H9 (cell line): ENCODE measurements at regions not wholly inside any gene's neighbourhood (a gene's known extent, or its start where the extent isn't known, plus 50 kb on each side); places are given as distances from the start of the nearest gene placed in this dataset.

ENCODE experiments used
- DNase-seq: peaks from one replicate; pipeline ENCODE4 v3.0.0-alpha.2; 2017
- H2AFZ ChIP-seq: one replicate; pipeline ENCODE4 v1.6.1; 2013; ENCODE audit warnings: mild to moderate bottlenecking, low read length, control low read depth, moderate library complexity
- H2AK5ac ChIP-seq: 2 replicates; pipeline ENCODE4 v1.6.1; 2013; ENCODE audit warnings: low read length, control low read depth, mixed read lengths; ENCODE audit not compliant: insufficient read length
- H2BK120ac ChIP-seq: one replicate; pipeline ENCODE4 v1.6.1; 2013; ENCODE audit warnings: low read depth, mild to moderate bottlenecking, low read length, control low read depth, inconsistent platforms; ENCODE audit not compliant: poor library complexity, severe bottlenecking
- H2BK12ac ChIP-seq: 2 replicates; pipeline ENCODE4 v1.6.1; 2013; ENCODE audit warnings: low read length, control low read depth, mixed read lengths, low read depth; ENCODE audit not compliant: insufficient read length
- H2BK15ac ChIP-seq: 2 replicates; pipeline ENCODE4 v1.6.1; 2013; ENCODE audit warnings: low read depth, low read length, control low read depth
- H2BK20ac ChIP-seq: one replicate; pipeline ENCODE4 v1.6.1; 2013; ENCODE audit warnings: low read depth, mild to moderate bottlenecking, low read length, control low read depth, inconsistent platforms; ENCODE audit not compliant: poor library complexity, severe bottlenecking
- H2BK5ac ChIP-seq: 2 replicates; pipeline ENCODE4 v1.6.1; 2013; ENCODE audit warnings: low read length, control low read depth, mixed read lengths; ENCODE audit not compliant: insufficient read length
- H3K14ac ChIP-seq: 2 replicates; pipeline ENCODE4 v1.6.1; 2013; ENCODE audit warnings: low read length, control low read depth; ENCODE audit not compliant: insufficient read depth
- H3K18ac ChIP-seq: 2 replicates; pipeline ENCODE4 v1.6.1; 2013; ENCODE audit warnings: low read depth, mild to moderate bottlenecking, mixed read lengths, low read length, control low read depth; ENCODE audit not compliant: insufficient read length
- H3K23ac ChIP-seq: 2 replicates; pipeline ENCODE4 v1.6.1; 2013; ENCODE audit warnings: low read length, control low read depth, mixed read lengths, low read depth; ENCODE audit not compliant: insufficient read length
- H3K23me2 ChIP-seq: 2 replicates; pipeline ENCODE4 v1.6.1; 2013; ENCODE audit warnings: low read depth, mild to moderate bottlenecking, mixed read lengths, low read length, control low read depth; ENCODE audit not compliant: insufficient read length, poor library complexity, severe bottlenecking
- H3K27ac ChIP-seq: 2 replicates; pipeline ENCODE4 v1.5.1; 2013; ENCODE audit warnings: low read length, control low read depth, mixed read lengths, low read depth; ENCODE audit not compliant: insufficient read length
- H3K27me3 ChIP-seq: 2 replicates; pipeline ENCODE4 v1.6.1; 2013; ENCODE audit warnings: low read length, control low read depth, inconsistent platforms; ENCODE audit not compliant: insufficient read depth
- H3K4ac ChIP-seq: 2 replicates; pipeline ENCODE4 v1.6.1; 2013; ENCODE audit warnings: low read depth, mild to moderate bottlenecking, control low read depth, inconsistent platforms, low read length, moderate library complexity
- H3K4me1 ChIP-seq: 2 replicates; pipeline ENCODE4 v1.6.1; 2013; ENCODE audit warnings: low read length, control low read depth, inconsistent platforms; ENCODE audit not compliant: insufficient read depth
- H3K4me2 ChIP-seq: 2 replicates; pipeline ENCODE4 v1.6.1; 2013; ENCODE audit warnings: low read length, control low read depth, mixed read lengths; ENCODE audit not compliant: insufficient read length, insufficient read depth
- H3K56ac ChIP-seq: 2 replicates; pipeline ENCODE4 v1.6.1; 2013; ENCODE audit warnings: low read depth, mild to moderate bottlenecking, mixed read lengths, low read length, control low read depth; ENCODE audit not compliant: insufficient read length
- H3K79me1 ChIP-seq: 2 replicates; pipeline ENCODE4 v1.6.1; 2013; ENCODE audit warnings: low read depth, mild to moderate bottlenecking, moderate library complexity, low read length, control low read depth, inconsistent platforms; ENCODE audit not compliant: insufficient read depth, poor library complexity, severe bottlenecking
- H3K79me2 ChIP-seq: 2 replicates; pipeline ENCODE4 v1.6.1; 2013; ENCODE audit warnings: low read length, control low read depth, inconsistent platforms; ENCODE audit not compliant: insufficient read depth
- H3K9ac ChIP-seq: 2 replicates; pipeline ENCODE4 v1.6.1; 2013; ENCODE audit warnings: low read length, control low read depth, mixed read lengths; ENCODE audit not compliant: insufficient read length; ENCODE audit errors: extremely low read depth
- H3K9me3 ChIP-seq: one replicate; pipeline ENCODE4 v1.6.1; 2013; ENCODE audit warnings: low read depth, low read length, inconsistent platforms; ENCODE audit not compliant: control insufficient read depth
- H3T11ph ChIP-seq: one replicate; pipeline ENCODE4 v1.6.1; 2013; ENCODE audit warnings: mild to moderate bottlenecking, low read length, control low read depth, inconsistent platforms
- H4K20me1 ChIP-seq: one replicate; pipeline ENCODE4 v1.6.1; 2013; ENCODE audit not compliant: control insufficient read depth, insufficient read length, insufficient read depth
- H4K5ac ChIP-seq: 2 replicates; pipeline ENCODE4 v1.6.1; 2013; ENCODE audit warnings: low read depth, mild to moderate bottlenecking, mixed read lengths, low read length, control low read depth; ENCODE audit not compliant: insufficient read length
- H4K8ac ChIP-seq: replicated peaks from 2 replicates; pipeline ENCODE4 v1.6.1; 2013; ENCODE audit warnings: low read length, control low read depth, mixed read lengths, low read depth; ENCODE audit not compliant: insufficient read length
- H4K91ac ChIP-seq: 2 replicates; pipeline ENCODE4 v1.6.1; 2013; ENCODE audit warnings: low read depth, mild to moderate bottlenecking, moderate library complexity, mixed read lengths, low read length, control low read depth; ENCODE audit not compliant: insufficient read length
- H3K27ac Mint-ChIP-seq, 3 experiments: 2 replicates in 2 of 3; 3 replicates in 1 of 3; pipeline ENCODE4 v1.8.0; 2020 to 2021; ENCODE audit warnings: mixed read lengths in 3 of 3, mild to moderate bottlenecking in 1 of 3, moderate library complexity in 1 of 3
- H3K27me3 Mint-ChIP-seq: 2 replicates; pipeline ENCODE4 v1.8.0; 2021; ENCODE audit warnings: low read depth, mild to moderate bottlenecking, moderate library complexity, mixed read lengths
- H3K36me3 Mint-ChIP-seq, 3 experiments: 2 replicates in 2 of 3; 3 replicates in 1 of 3; pipeline ENCODE4 v1.8.0; 2020 to 2021; ENCODE audit warnings: low read depth in 3 of 3, mixed read lengths in 3 of 3; ENCODE audit not compliant: insufficient read depth in 1 of 3
- H3K4me1 Mint-ChIP-seq, 2 experiments: 2 replicates each; pipeline ENCODE4 v1.8.0; 2020; ENCODE audit warnings: mixed read lengths in 2 of 2
- H3K4me3 Mint-ChIP-seq, 2 experiments: 2 replicates in 1 of 2; 3 replicates in 1 of 2; pipeline ENCODE4 v1.8.0; 2020 to 2021; ENCODE audit warnings: mild to moderate bottlenecking in 2 of 2, mixed read lengths in 2 of 2, moderate library complexity in 1 of 2
- H3K9me3 Mint-ChIP-seq, 2 experiments: 2 replicates in 1 of 2; 3 replicates in 1 of 2; pipeline ENCODE4 v1.8.0; 2020; ENCODE audit warnings: mild to moderate bottlenecking in 2 of 2, mixed read lengths in 2 of 2, moderate library complexity in 1 of 2
- WGBS: extraction: QIAGEN DNeasy Blood & Tissue Kit; methylation state at CpG from one replicate; pipeline ENCODE4 v1.1.7; 2013; ENCODE audit warnings: missing lambda C conversion rate, low lambda C conversion rate, mixed read lengths; ENCODE audit not compliant: insufficient read length; ENCODE audit errors: extremely low coverage; 5-methylcytosine and 5-hydroxymethylcytosine counted together
- TF ChIP-seq, protein P1 (sequence below): fragments of 200-600 bp; sonication (generic); conservative IDR thresholded peaks from 3 replicates; pipeline ENCODE4 v1.8.0; 2021; ENCODE audit warnings: antibody characterized with exemption, mild to moderate bottlenecking

DNA sequence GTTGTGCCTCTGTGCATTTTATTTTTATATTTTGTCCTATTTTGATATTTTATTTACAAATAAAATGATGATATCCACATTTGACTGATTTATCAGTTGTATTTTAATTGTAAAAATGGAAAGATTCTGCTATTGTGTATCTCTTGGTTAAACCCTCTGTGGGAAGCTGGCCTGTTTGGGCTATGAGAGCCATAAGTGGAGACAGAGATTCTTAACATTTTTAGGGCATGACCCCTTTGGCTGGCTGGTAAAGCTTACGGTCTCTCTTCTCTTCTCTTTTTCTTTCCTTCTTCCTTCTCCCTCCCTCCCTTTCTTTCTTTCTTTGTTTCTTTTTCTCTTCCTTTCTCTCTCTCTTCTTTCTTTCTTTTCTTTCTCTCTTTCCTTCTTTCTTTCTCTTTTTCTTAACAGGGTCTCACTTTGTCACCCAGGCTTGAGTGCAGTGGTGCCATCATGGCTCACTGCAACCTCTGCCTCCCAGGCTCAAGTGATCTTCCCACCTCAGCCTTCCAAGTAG is 172.3 kb upstream of the CDYL start:
- Histone ChIP-seq H4K5ac (no peak overlapping the region), H3K18ac (no peak overlapping the region)
- no peak overlapping the region; a peak in 1 of 7 replicates for H3K27ac Mint-ChIP-seq

More for the DNA sequence above, 172.3 kb upstream of the CDYL start:
- Mint-ChIP-seq H3K27me3 (peaks cover 3% of the 10 kb centered on the region), H3K4me1 (peaks cover 6 to 7% of the 10 kb centered on the region in 2 experiments; a peak in 3 of 4 replicates), H3K36me3 (no peaks in the 10 kb centered on the region; a peak in 1 of 7 replicates), H3K4me3 (no peak overlapping the region), H3K9me3 (no peaks in the 10 kb centered on the region; a peak in 1 of 5 replicates)
- no peak overlapping the region for H3K27ac ChIP-seq
- H3T11ph ChIP-seq, result no peak overlapping the region
- H3K79me2 ChIP-seq, result no peaks in the 10 kb centered on the region
- H3K79me1 ChIP-seq, result no peaks in the 10 kb centered on the region
- no peak overlapping the region for H4K91ac ChIP-seq
- no CpG with 5 or more reads among the region's 1 CpG for WGBS
- H3K9me3 ChIP-seq, result no peaks in the 10 kb centered on the region
- no peak overlapping the region for H2BK15ac ChIP-seq
- H3K4me1 ChIP-seq, result no peaks in the 10 kb centered on the region
- H2BK20ac ChIP-seq, result no peak overlapping the region
- H3K9ac ChIP-seq, result no peak overlapping the region
- no peaks in the 10 kb centered on the region for H3K23me2 ChIP-seq
- H3K4me2 ChIP-seq, result no peak overlapping the region
- no peak overlapping the region for H3K14ac ChIP-seq
- no peak overlapping the region for H2BK5ac ChIP-seq
- no peaks in the 10 kb centered on the region for H4K20me1 ChIP-seq
- no peak overlapping the region for H2BK120ac ChIP-seq
- DNase-seq, result no peak
- H3K27me3 ChIP-seq, result no peaks in the 10 kb centered on the region
- no peak overlapping the region for H4K8ac ChIP-seq
- H3K4ac ChIP-seq, result no peak overlapping the region
- H2AFZ ChIP-seq, result no peak overlapping the region
- no peak overlapping the region for H3K56ac ChIP-seq
- no peak overlapping the region for H2AK5ac ChIP-seq
- no peak overlapping the region for H3K23ac ChIP-seq
- no peak overlapping the region for H2BK12ac ChIP-seq
- TF ChIP-seq, protein P1, sequence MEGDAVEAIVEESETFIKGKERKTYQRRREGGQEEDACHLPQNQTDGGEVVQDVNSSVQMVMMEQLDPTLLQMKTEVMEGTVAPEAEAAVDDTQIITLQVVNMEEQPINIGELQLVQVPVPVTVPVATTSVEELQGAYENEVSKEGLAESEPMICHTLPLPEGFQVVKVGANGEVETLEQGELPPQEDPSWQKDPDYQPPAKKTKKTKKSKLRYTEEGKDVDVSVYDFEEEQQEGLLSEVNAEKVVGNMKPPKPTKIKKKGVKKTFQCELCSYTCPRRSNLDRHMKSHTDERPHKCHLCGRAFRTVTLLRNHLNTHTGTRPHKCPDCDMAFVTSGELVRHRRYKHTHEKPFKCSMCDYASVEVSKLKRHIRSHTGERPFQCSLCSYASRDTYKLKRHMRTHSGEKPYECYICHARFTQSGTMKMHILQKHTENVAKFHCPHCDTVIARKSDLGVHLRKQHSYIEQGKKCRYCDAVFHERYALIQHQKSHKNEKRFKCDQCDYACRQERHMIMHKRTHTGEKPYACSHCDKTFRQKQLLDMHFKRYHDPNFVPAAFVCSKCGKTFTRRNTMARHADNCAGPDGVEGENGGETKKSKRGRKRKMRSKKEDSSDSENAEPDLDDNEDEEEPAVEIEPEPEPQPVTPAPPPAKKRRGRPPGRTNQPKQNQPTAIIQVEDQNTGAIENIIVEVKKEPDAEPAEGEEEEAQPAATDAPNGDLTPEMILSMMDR, result no peak
